GM12878 (cell line): ENCODE measurements at regions not wholly inside any gene's neighbourhood (a gene's known extent, or its start where the extent isn't known, plus 50 kb on each side); places are given as distances from the start of the nearest gene placed in this dataset.

Source experiments
- ATAC-seq: fragments of 200-7000 bp; cut with Tn5 transposase; 3 replicates; pipeline ENCODE4 v1.9.1; 2020; ENCODE audit warnings: mild to moderate bottlenecking, moderate library complexity
- BruUV-seq: library from RNA; stranded (reverse); fragments of 400-500 nt; replicated peaks from 2 replicates; lab custom pipeline; 2021; lab: Mats Ljungman, UMichigan
- CTCF ChIA-PET: fragments of 300-600 bp; sonication (Branson Sonifier 250); formaldehyde crosslinking; extraction: SDS; loops from one replicate; lab custom pipeline; 2021; ENCODE audit warnings: inconsistent platforms; lab: Yijun Ruan, JAX
- POLR2A ChIA-PET: fragments of 350-600 bp; formaldehyde crosslinking; extraction: SDS; loops from one replicate; lab custom pipeline; 2021; ENCODE audit warnings: inconsistent platforms; lab: Charles Lee
- RAD21 ChIA-PET: fragments of 300-600 bp; sonication (Branson Sonifier 250); formaldehyde crosslinking; loops from one replicate; lab custom pipeline; 2023; ENCODE audit warnings: antibody characterized with exemption; ENCODE audit not compliant: unreplicated experiment; lab: Charles Lee
- SMC1A ChIA-PET: fragments of 300-600 bp; sonication (Branson Sonifier 250); formaldehyde crosslinking; loops from one replicate; lab custom pipeline; 2023; ENCODE audit not compliant: unreplicated experiment, uncharacterized antibody; lab: Charles Lee
- DNase-seq: peaks from one replicate; pipeline ENCODE4 v3.0.0-alpha.2; 2011; ENCODE audit warnings: low read depth, low spot score
- FAIRE-seq: peaks from 3 replicates; lab custom pipeline; 2011; peaks lifted over from hg19 to GRCh38; lab: Jason Lieb, UNC
- H2AFZ ChIP-seq: 2 replicates; pipeline ENCODE4 v1.6.0; 2011; ENCODE audit warnings: low read depth, low read length, control low read depth; ENCODE audit not compliant: control insufficient read depth
- H3K27ac ChIP-seq: 2 replicates; pipeline ENCODE4 v1.5.1; 2011; ENCODE audit warnings: control low read depth; ENCODE audit not compliant: control insufficient read depth, insufficient read depth
- H3K27me3 ChIP-seq, 2 experiments: replicated peaks in 1 of 2; 2 replicates each; pipeline versions ENCODE4 v1.6.0 to v1.6.1; 2011; ENCODE audit warnings: low read length in 1 of 2; ENCODE audit not compliant: control insufficient read depth in 2 of 2, insufficient read depth in 2 of 2
- H3K36me3 ChIP-seq, 2 experiments: 2 replicates each; pipeline ENCODE4 v1.5.1; 2011; ENCODE audit warnings: low read length in 1 of 2; ENCODE audit not compliant: control insufficient read depth in 2 of 2, insufficient read depth in 2 of 2
- H3K4me1 ChIP-seq: 2 replicates; pipeline ENCODE4 v1.6.1; 2011; ENCODE audit warnings: mild to moderate bottlenecking, low read length, moderate library complexity, mixed read lengths; ENCODE audit not compliant: control insufficient read depth, insufficient read depth
- H3K4me2 ChIP-seq: 2 replicates; pipeline ENCODE4 v1.6.0; 2011; ENCODE audit warnings: control low read depth; ENCODE audit not compliant: control insufficient read depth, insufficient read depth
- H3K4me3 ChIP-seq: fragments of 200-600 bp; sonication (generic); 2 replicates; pipeline ENCODE4 v1.5.1; 2016
- H3K79me2 ChIP-seq: 2 replicates; pipeline ENCODE4 v1.6.0; 2011; ENCODE audit warnings: low read length; ENCODE audit not compliant: control insufficient read depth, insufficient read depth
- H3K9ac ChIP-seq: 2 replicates; pipeline ENCODE4 v1.8.0; 2011; ENCODE audit warnings: low read length, control low read depth, mixed read lengths; ENCODE audit not compliant: control insufficient read depth, insufficient read depth
- H3K9me3 ChIP-seq: replicated peaks from 3 replicates; pipeline ENCODE4 v1.5.1; 2011; ENCODE audit warnings: mild to moderate bottlenecking, low read length; ENCODE audit not compliant: control insufficient read depth, insufficient read depth
- H4K20me1 ChIP-seq: 2 replicates; pipeline ENCODE4 v1.6.0; 2011; ENCODE audit not compliant: control insufficient read depth, insufficient read depth
- CHD4 ChIP-seq: fragments of 200-600 bp; sonication (generic); IDR thresholded peaks from 2 replicates; pipeline ENCODE4 v1.6.1; 2016; ENCODE audit warnings: mild to moderate bottlenecking
- CREB1 ChIP-seq: IDR thresholded peaks from 2 replicates; pipeline ENCODE4 v1.6.1; 2012; ENCODE audit warnings: low read depth, mild to moderate bottlenecking, inconsistent platforms
- E2F4 ChIP-seq: IDR thresholded peaks from 2 replicates; pipeline ENCODE4 v1.6.1; 2012; ENCODE audit warnings: low read depth, low read length, improper control_type of control experiment
- FOS ChIP-seq: IDR thresholded peaks from 3 replicates; pipeline ENCODE4 v1.6.1; 2011; ENCODE audit warnings: borderline replicate concordance; ENCODE audit not compliant: insufficient read length; ENCODE audit errors: extremely low read depth
- FOXM1 ChIP-seq: IDR thresholded peaks from 2 replicates; pipeline ENCODE4 v1.6.1; 2012; ENCODE audit warnings: low read depth, mild to moderate bottlenecking, inconsistent platforms, low read length, moderate library complexity
- MEF2B ChIP-seq: fragments of 450-650 bp; IDR thresholded peaks from 2 replicates; pipeline ENCODE4 v1.6.1; 2018; ENCODE audit warnings: mild to moderate bottlenecking, moderate library complexity; ENCODE audit not compliant: partially characterized antibody, poor library complexity, severe bottlenecking
- MTA2 ChIP-seq: fragments of 450-650 bp; IDR thresholded peaks from 2 replicates; pipeline ENCODE4 v1.6.1; 2016; ENCODE audit warnings: low read depth, mild to moderate bottlenecking, moderate library complexity
- PRDM15 ChIP-seq: fragments of 450-650 bp; formaldehyde crosslinking; IDR thresholded peaks from 2 replicates; pipeline ENCODE4 v1.4.0; 2020; ENCODE audit warnings: mild to moderate bottlenecking, moderate library complexity
- RBBP5 ChIP-seq: fragments of 200-600 bp; sonication (generic); conservative IDR thresholded peaks from 2 replicates; pipeline ENCODE4 v1.6.1; 2016
- SMC3 ChIP-seq: IDR thresholded peaks from 2 replicates; pipeline ENCODE4 v1.6.1; 2011; ENCODE audit warnings: low read length, improper control_type of control experiment, borderline replicate concordance
- STAT3 ChIP-seq: IDR thresholded peaks from 2 replicates; pipeline ENCODE4 v1.6.1; 2011; ENCODE audit warnings: low read depth, low read length, improper control_type of control experiment
- SUZ12 ChIP-seq: fragments of 200-600 bp; sonication (generic); IDR thresholded peaks from one replicate; pipeline ENCODE4 v1.6.1; 2018; ENCODE audit warnings: antibody characterized with exemption, mild to moderate bottlenecking; ENCODE audit not compliant: unreplicated experiment
- USF1 ChIP-seq: IDR thresholded peaks from 2 replicates; pipeline ENCODE4 v1.6.1; 2011; ENCODE audit warnings: borderline replicate concordance, low read depth, mild to moderate bottlenecking, moderate library complexity, mixed read lengths, low read length; ENCODE audit not compliant: insufficient read depth; ENCODE audit errors: extremely low read length
- ZBTB33 ChIP-seq: fragments of 450-650 bp; IDR thresholded peaks from 2 replicates; pipeline ENCODE4 v1.6.1; 2017; ENCODE audit warnings: mild to moderate bottlenecking
- in situ Hi-C: fragments of 300-500 bp; cut with MboI; formaldehyde crosslinking; loops from 9 replicates; pipeline ENCODE4 v1.14.3; 2018; ENCODE audit warnings: mixed read lengths
- intact Hi-C: fragments of 100-400 bp; cut with micrococcal nuclease; formaldehyde crosslinking; loops from one replicate; pipeline ENCODE4 v1.14.2; 2022; ENCODE audit not compliant: unreplicated experiment
- TF ChIP-seq, protein P1 (sequence below): fragments of 450-650 bp; IDR thresholded peaks from 2 replicates; pipeline ENCODE4 v1.6.1; 2017; ENCODE audit warnings: borderline replicate concordance
- TF ChIP-seq, protein P2 (sequence below): IDR thresholded peaks from 2 replicates; pipeline ENCODE4 v1.6.1; 2011; ENCODE audit warnings: low read depth, low read length, improper control_type of control experiment, borderline replicate concordance

- Histone ChIP-seq H3K79me2 (no peaks in the 10 kb centered on the region), H3K4me1 (no peaks in the 10 kb centered on the region), H3K36me3 (no peaks in the 10 kb centered on the region), H3K4me2 (no peak overlapping the region), H3K9ac (no peak overlapping the region), H3K27ac (no peak overlapping the region), H4K20me1 (no peaks in the 10 kb centered on the region), H3K27me3 (no peaks in the 10 kb centered on the region), H3K9me3 (no peaks in the 10 kb centered on the region; the same call in 1 of the 3 replicates), H2AFZ (no peak overlapping the region), H3K4me3 (no peak overlapping the region)
- in situ Hi-C loops = no loop called here
- SMC1A ChIA-PET = no interaction called here
- intact Hi-C loops = no loop called here
- FAIRE-seq (no peak), ATAC-seq (no peak), DNase-seq (no peak)
- RAD21 ChIA-PET = no interaction called here
- POLR2A ChIA-PET = no interaction called here
- CTCF ChIA-PET = no interaction called here
- no TSS peak for BruUV-seq
- TF ChIP-seq, protein P1, sequence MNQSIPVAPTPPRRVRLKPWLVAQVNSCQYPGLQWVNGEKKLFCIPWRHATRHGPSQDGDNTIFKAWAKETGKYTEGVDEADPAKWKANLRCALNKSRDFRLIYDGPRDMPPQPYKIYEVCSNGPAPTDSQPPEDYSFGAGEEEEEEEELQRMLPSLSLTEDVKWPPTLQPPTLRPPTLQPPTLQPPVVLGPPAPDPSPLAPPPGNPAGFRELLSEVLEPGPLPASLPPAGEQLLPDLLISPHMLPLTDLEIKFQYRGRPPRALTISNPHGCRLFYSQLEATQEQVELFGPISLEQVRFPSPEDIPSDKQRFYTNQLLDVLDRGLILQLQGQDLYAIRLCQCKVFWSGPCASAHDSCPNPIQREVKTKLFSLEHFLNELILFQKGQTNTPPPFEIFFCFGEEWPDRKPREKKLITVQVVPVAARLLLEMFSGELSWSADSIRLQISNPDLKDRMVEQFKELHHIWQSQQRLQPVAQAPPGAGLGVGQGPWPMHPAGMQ = no peak
- TF ChIP-seq, protein P2, sequence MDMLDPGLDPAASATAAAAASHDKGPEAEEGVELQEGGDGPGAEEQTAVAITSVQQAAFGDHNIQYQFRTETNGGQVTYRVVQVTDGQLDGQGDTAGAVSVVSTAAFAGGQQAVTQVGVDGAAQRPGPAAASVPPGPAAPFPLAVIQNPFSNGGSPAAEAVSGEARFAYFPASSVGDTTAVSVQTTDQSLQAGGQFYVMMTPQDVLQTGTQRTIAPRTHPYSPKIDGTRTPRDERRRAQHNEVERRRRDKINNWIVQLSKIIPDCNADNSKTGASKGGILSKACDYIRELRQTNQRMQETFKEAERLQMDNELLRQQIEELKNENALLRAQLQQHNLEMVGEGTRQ = no peak
- TF ChIP-seq CHD4 (no peak), SMC3 (no peak), PRDM15 (no peak), FOS (no peak), USF1 (no peak), FOXM1 (no peak), MTA2 (no peak), MEF2B (no peak), E2F4 (no peak), ZBTB33 (no peak), SUZ12 (no peak), RBBP5 (no peak), CREB1 (no peak), STAT3 (no peak)
These were observed 193.0 kb downstream of the ERMARD start for GRCh38 chr6:169944415-169944814.
